ENCODE measurements at regions not wholly inside any gene's neighbourhood (a gene's known extent, or its start where the extent isn't known, plus 50 kb on each side); places are given as distances from the start of the nearest gene placed in this dataset.

DNA sequence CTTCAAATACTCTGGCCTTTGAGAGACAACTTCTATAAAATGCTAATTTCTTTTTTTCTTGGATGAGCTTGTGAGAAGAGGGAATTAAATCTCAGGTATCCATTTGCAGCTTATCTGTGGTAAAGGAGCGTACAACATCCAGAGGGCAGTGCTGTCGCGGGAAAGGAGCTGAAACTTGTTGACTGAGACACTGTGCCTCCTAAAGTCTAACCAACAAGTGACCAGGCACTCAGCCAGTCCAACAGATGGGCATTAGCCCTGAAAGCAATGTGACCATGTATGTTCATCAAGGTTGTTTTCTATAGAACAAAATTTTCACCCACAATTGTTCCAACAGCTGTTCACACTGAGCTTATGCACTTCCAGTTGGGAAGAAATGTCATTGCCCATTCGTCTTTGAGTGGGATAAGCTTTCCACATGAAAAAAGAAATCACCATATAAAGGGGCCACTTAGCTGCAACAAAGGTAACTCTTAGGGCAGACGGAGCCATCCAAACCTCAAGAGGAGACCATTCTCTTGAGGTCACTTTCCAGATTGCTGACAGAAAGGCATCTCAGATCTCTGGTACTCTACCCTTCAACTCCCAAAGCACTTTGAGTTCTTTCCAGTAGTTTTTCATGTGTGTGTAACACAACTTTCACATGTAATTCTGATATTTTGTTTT lies 244.8 kb upstream of the NEIL3 start:
- no peak overlapping the region for H3K4me3 ChIP-seq (ENCODE audit: low read depth, low read length)
- no peak for DNase-seq (ENCODE audit: low read depth)
- TF ChIP-seq, protein P1, sequence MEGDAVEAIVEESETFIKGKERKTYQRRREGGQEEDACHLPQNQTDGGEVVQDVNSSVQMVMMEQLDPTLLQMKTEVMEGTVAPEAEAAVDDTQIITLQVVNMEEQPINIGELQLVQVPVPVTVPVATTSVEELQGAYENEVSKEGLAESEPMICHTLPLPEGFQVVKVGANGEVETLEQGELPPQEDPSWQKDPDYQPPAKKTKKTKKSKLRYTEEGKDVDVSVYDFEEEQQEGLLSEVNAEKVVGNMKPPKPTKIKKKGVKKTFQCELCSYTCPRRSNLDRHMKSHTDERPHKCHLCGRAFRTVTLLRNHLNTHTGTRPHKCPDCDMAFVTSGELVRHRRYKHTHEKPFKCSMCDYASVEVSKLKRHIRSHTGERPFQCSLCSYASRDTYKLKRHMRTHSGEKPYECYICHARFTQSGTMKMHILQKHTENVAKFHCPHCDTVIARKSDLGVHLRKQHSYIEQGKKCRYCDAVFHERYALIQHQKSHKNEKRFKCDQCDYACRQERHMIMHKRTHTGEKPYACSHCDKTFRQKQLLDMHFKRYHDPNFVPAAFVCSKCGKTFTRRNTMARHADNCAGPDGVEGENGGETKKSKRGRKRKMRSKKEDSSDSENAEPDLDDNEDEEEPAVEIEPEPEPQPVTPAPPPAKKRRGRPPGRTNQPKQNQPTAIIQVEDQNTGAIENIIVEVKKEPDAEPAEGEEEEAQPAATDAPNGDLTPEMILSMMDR (IDR thresholded peaks at IDR 0.05; ENCODE audit: control insufficient read depth, extremely low read depth, insufficient read depth) = no peak

GRCh38 chr4:177066746-177067145 lies 242.9 kb upstream of the NEIL3 start:
- H3K4me3 ChIP-seq (ENCODE audit: low read depth, low read length) = no peak overlapping the region
- DNase-seq (ENCODE audit: low read depth) = no peak
- TF ChIP-seq, protein P1 (IDR thresholded peaks at IDR 0.05; ENCODE audit: control insufficient read depth, extremely low read depth, insufficient read depth) = no peak

- TF ChIP-seq, protein P1 (IDR thresholded peaks at IDR 0.05; ENCODE audit: control insufficient read depth, extremely low read depth, insufficient read depth) = no peak
- H3K4me3 ChIP-seq (ENCODE audit: low read depth, low read length) = no peak overlapping the region
- no peak for DNase-seq (ENCODE audit: low read depth)
These were observed 239.1 kb upstream of the NEIL3 start for GRCh38 chr4:177070533-177071058.

- no peak for DNase-seq (ENCODE audit: low read depth)
- H3K4me3 ChIP-seq (ENCODE audit: low read depth, low read length) = no peak overlapping the region
- TF ChIP-seq, protein P1 (IDR thresholded peaks at IDR 0.05; ENCODE audit: control insufficient read depth, extremely low read depth, insufficient read depth) = no peak
These were observed 232.3 kb upstream of the NEIL3 start for GRCh38 chr4:177077095-177077971.

DNA sequence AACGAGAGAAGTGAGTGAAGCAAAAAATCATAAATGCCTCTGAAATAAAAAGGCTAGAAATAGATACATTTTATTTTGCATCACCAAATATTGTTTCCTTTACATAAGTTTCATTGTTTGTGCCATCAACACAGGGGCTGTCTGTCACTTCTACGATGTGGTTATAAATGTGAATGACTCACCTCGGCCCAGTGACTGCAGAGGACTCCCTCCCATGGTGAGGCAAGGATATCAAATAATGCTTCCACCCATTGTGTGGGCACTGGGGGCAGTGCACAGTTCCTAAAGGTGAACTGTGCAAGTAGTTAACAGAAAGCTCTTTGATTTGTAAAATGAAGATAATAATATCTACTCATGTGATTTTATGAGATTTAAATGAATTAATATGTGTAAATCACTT lies 230.3 kb upstream of the NEIL3 start:
- DNase-seq (ENCODE audit: low read depth) = no peak
- TF ChIP-seq, protein P1 (IDR thresholded peaks at IDR 0.05; ENCODE audit: control insufficient read depth, extremely low read depth, insufficient read depth) = no peak
- H3K4me3 ChIP-seq (ENCODE audit: low read depth, low read length) = no peak overlapping the region

DNA sequence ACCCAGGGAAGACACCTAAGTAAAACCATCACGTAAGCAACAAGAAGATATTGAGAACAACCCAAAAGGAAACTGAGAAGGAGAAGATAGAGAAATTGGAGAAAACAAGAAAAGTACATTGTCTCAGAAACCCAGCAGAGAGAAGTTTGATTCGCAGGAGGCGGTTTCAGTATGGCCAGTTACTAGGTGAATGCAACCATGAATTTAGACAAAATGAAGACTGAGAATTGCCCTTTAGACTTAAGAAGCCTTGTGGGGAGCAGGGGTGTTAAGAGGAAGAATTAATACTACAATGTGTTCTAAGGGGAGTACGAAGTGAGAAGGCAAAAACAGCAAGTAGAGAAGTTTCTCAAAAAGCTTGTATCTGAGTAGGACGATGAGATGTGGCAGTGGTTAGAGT lies 229.3 kb upstream of the NEIL3 start:
- H3K4me3 ChIP-seq (ENCODE audit: low read depth, low read length) = no peak overlapping the region
- no peak for DNase-seq (ENCODE audit: low read depth)
- TF ChIP-seq, protein P1 (IDR thresholded peaks at IDR 0.05; ENCODE audit: control insufficient read depth, extremely low read depth, insufficient read depth) = no peak
